GM18873 (cell line): ENCODE measurements at regions not wholly inside any gene's neighbourhood (a gene's known extent, or its start where the extent isn't known, plus 50 kb on each side); places are given as distances from the start of the nearest gene placed in this dataset.

Source experiments
- ATAC-seq: cut with Tn5 transposase; IDR thresholded peaks from one replicate; pipeline ENCODE4 v1.9.1; 2021; ENCODE audit warnings: mild to moderate bottlenecking, moderate library complexity, moderate number of reproducible peaks; ENCODE audit not compliant: unreplicated experiment, low FRiP score

DNA sequence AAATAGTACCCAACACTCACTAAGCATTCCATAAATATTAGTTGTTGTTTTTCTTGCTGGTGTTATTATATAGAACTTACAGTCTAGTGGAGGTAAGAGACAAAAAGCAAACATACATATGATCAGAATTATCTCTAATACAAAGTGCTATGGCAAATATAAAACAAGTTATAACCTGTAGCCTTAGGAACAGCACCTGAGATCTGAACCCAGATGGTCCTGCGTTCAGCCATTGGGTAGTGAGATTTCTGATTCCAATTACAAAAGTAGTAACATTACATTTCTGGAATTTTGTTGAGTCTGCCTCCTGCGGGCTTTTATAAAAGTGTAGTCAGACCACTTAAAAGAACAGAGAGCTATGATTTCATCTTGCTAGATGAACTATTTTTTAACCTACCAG, 242.9 kb upstream of the ZNF462 start:
- no peak for ATAC-seq

DNA sequence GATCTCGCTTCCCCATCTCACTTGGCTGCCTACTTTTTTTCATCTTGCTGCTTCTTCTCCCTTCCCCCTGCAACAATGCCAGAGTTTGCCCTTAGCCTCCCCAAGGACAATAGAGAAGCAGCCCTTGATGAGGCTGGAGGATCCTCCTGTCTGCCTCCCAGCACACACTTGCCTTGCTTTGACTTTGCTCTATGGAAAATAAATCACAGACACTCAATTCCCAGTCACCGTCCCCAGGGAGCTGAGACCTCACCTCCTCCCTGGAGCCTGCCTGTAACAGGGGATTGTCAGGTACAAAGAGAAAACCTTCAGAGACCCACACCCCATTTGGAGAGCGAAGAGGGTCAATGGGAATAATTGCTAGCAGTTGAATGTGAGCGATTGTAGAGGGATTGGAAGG, 242.1 kb upstream of the ZNF462 start:
- ATAC-seq = no peak

DNA sequence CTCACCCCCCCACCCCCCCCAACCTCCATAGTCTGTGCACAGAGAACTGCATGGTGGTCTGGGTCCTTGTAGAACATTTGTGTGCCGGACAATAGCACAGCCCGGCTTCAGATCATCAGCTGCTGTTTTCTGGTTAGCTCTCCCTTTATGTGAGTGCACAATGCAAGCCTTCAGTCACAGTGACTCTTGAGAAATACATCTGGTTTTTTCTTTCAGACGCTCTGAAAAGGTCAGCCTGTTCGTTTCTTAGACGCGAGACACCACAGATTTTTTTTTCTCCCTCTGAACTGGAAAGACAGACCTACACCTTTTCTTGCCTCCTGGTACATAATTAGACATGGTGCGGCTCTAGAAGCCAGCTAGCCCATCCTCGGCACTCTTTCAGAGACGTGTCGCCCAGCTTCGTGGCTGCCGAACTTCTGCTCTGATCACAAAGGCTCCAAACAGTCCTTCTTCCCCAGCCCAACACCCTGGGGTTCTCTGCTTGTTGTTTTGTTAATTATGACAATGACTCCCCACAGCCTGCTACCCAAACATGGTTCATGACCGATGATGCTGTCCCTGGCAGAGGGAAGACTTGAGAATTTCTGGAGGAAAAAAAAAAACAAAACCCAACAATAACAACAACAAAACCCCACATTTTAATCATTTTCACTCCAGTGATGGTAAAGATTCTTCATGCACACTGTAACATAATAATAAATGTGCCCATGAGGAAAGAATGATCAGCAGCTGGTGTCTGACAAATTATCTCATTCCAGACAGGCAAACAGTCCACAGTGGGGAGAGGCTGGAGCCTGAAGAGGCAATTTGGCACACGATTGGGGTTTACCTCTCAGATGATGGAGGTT, 241.4 kb upstream of the ZNF462 start:
- ATAC-seq = no peak

DNA sequence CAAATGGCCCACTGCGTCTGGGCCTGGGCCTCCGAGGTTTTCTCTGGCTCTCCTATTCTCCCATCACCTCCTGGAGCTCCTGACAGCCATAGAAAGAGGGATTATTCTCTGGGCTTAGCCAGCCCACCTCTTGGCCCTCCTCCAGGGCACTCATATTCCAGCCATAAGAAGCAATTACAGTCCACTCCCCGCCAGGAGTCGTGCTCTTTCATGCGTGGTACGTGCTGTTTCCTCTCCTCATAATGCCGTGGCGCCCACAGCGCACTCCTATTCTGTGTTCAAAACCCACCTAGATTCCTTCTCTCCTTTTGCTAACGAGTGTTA, 240.8 kb upstream of the ZNF462 start:
- ATAC-seq = no peak

DNA sequence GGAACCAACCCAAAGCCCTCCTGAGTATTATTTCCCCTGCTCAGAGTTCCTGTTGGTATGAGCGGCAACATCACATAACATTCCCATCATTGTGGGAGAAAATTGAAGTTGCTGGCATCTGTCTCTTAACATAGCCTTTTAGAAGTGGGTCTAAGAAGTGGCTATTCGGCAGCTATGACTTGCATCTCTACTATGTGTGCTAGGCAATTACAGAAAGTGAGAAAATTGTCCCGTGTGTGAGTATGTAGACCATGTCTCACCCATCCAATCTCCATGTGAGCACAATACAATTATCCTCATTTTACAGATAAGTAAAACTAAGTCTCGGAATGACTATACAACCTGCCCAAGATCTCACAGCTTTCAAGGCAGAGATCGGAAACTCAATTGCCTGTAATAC, 239.4 kb upstream of the ZNF462 start:
- no peak for ATAC-seq

DNA sequence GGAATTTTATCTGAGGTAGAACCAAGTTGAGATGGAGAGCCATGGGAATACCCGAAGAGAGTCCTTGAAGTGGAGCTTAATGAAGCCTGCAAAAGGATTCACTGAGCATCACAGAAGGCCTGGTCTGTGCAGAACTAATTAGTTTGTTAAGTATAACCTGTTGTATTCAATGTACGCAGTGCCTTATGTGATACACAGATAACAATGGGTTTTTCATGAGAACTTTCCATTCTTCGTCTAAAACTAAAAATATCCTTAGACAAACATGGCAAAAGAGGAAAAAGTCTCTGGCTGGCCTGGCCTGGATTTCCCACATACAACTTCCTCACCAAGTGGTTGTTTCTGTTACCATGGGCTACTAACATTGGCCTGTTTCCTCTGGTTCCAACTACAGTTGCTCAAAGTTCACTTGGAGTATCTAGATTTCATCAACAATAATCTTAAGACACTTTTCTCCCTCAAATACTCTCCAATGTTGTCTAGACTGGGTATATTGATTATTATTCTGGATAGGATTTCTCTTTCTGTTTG, 237.6 kb upstream of the ZNF462 start:
- ATAC-seq = no peak

DNA sequence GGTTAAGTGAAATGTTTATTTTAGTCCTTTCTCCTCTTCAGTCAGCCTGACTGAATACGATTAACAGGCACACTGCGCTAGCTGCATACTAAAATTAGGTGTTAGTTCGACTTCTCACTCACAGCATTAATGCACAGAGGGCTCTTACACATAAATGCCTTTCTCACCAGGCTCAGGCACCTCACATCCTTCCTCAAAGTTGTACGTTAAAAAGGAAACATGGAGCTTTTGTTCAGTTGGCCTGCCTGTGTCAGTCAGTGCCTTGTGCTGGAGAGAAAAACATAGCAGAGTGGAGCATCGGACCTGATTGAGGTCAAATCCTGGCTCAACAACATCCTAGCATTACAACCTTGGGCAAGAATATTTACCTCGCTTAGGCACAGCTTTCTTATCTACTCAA, 236.0 kb upstream of the ZNF462 start:
- no peak for ATAC-seq

DNA sequence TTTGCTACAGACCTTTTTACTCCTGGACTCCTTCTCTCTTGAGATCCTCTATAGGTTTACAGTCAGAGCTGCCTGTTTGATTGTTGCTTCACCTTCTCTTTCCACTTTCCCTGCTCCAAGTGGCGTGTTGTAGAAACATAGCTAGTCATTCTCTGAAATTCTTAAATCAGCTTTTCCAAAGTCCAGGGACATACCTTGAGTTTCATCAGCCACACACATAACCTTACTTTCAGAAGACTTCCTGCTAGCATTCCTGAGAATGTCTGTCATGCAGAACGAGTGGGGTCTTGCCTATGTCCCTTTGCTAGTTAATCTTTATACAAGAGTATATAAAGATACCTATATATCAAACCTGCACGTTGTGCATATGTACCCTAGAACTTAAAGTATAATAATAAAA, 230.3 kb upstream of the ZNF462 start:
- no peak for ATAC-seq

DNA sequence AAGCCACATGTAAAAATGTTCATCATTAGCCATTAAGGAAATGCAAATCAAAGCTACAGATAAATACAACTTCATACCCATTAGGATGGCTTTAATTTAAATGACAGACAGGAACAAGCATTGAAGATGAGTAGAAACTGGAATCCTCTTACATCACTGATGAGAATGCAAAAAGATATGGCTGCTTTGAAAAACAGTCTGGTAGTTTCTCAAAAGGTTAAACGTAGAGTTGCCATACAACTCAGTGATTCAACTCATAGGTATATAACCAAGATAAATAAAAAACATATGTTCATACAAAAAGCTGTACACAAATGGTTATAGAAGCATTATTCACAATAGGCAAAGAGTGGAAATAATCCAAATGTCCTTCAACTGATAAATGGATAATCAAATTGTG, 228.8 kb upstream of the ZNF462 start:
- ATAC-seq = no peak

DNA sequence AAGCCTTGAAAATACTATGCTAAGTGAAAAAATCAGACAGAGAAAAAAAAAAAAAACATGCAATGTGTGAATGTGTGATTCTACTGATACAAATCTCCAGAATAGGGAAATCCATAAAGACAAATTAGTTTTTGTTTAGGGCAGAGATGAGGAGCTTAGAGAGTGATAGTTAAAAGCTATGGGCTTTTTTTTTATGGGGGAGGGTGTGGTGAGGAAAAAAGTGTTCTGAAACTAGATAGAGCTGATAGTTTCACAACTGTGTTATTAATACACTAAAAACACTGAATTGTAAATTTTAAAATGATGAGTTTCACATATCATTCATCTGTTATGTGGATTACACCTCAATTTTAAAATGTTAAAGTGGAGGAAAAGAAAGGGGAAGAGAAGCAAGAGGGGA, 228.3 kb upstream of the ZNF462 start:
- no peak for ATAC-seq

DNA sequence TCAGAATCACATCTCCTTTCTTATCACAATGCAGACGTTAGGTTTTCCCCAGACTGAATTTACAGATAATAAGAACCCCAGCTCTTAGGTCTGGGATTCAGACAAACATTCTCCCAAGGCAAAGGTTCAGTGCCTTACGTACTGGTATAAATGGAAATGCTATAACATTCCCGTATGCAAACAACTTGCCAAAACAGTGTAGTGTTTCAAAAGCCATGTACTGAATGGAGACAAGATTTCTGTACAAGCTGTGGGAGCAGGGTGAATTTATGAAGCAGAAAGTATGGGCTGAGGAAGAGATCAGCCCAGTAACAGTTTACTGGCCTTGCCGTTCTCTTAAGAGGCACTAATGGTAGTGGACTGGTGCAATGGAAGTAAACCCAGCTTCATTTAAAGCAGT, 225.5 kb upstream of the ZNF462 start:
- no peak for ATAC-seq

DNA sequence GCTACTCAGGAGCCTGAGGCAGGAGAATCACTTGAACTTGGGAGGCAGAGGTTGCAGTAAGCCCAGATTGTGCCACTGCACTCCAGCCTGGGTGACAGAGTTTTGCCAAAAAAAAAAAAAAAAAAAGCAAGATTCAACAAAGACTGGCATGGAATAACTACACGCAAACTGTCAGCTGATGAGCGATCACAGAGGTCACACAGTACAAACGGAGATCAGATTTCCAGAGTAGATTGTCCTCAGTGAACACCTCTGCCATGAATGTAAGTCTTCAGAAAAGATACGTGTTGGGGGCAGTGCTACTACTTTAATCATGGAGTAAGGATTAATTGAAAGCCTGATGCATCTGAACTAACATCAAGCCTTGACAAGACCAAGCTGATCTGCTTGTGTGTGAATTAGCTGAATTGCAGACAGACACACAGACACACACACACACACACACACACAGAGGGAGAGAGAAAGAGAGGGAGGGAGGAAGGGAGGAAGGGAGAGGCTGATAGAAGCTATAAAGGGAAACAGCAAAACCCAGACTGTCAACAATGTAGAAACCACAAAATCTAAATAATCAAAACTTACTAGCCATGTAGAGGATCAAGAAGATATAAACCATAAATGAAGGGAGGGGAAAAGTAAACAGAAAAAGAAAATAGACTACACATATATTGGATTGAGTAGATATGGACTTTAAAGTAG, 222.9 kb upstream of the ZNF462 start:
- ATAC-seq = no peak

DNA sequence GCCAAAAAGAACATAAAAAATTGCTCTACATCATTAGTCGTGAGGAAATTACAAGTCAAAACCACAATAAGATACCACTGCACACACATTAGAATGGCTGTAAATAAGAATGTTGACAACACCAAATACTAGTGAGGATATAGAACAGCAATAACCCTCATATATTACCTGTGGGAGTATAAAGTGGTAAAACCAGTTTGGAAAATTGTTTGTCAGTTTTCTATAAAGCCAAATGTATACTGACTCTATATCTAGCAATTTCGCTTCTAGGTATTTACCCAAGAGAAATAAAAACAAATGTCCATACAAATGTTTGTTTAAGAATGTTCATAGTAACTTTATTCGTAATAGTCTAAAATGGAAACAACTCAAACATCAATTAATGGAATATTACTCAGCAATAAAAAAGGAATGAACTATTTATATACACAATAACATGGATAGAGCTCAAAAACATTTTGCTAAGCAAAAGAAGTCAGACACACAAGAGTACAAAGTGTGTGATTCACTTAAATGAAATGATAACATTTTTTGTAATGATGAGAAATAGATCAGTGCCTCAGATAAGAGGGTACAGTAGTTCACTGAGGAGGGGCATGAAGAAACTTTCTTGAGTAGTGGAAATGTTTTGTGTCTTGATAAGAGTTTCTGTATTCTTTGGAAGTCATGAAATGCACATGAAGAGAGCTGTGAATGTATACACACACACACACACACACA, 219.6 kb upstream of the ZNF462 start:
- no peak for ATAC-seq

DNA sequence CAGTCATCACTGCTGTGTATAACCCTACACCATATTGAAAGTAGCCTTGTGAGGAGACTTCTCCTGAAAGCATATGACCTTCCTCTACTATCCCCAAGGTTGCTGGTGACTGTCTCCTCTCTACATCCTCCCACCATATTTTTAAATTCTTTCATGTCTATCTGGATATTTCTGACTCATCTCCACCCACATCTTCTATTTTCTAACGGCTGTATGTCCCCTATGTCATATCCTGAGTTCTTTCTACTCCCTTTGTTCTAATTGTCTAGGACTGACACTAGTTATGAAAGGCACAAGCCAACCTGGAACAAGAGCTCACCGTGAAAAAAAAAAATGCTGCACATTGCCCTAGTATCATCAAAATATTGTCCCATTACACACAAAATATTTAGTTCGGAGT, 218.3 kb upstream of the ZNF462 start:
- ATAC-seq = no peak

DNA sequence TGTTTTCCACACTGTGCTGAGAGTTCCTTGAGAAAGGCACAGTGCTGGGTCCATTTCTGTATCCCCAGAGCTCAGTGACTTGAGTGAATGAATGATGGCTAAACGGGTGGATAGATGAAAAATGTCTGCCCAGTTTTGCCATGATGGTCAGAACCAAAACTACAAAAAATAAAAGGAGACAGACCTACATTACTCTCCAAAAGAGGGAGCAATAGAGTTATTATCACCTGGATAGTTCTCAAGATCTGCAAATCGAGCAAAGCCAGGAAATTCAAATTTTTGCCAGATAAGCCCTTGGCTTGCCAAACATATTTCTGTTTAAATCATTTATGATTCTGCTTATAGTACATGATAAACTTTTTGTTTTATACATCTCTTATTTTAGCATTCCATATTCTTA, 214.2 kb upstream of the ZNF462 start:
- no peak for ATAC-seq

DNA sequence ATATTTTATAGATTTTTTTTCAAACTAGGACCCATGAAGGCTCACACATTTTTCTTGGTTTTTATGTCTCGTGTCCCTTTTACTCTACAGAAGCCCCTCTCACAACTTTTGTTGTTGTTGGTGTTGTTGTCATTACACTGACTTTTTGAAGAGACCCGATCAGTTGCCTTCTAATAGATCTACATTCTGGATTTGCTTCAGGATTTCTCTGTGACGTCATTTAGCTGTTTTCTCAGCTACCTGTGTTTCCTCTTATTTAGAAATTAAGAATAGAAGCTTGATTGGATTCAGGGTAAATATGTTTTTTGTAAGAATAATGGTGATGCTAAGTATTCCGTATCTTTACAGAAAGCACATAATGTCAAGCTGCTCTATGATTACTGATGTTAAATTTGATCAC, 213.3 kb upstream of the ZNF462 start:
- ATAC-seq = no peak

DNA sequence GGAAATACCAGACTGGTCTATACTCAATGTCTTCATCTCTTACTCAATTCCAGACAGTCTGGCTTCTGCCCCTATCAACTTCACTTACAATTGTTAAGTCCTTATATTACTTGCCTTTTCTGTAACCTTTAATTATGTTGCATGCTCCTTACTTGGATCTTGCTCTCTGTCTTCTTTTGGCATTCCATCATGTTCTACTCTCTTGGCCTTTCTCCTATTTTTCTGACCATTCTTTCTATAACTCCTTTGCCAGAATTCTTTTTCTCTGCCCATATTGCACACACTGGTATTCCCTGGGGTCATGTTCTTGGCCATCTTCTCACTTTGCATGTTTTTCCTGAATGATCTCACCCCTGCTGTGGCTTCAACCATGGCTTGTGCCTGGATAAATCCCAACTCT, 209.8 kb upstream of the ZNF462 start:
- no peak for ATAC-seq

DNA sequence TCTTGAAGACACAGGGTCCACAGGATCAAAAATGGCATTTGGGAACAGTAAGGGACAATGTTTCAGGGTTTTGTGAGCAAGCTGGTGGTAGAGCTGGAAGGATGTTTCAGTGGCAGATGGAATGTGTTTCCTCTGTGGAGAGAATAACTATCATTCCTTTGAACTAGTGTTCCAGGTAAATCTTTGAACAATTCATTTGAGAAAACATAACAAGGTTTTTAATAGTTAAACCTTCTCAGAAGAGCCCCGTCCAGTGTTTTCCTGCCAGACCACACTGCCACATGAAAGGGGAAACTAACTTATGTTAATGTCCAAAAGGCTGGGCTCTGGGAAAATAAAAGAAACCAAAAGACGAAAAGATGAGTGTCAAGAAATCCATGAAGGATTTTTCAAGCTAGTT, 207.0 kb upstream of the ZNF462 start:
- no peak for ATAC-seq

DNA sequence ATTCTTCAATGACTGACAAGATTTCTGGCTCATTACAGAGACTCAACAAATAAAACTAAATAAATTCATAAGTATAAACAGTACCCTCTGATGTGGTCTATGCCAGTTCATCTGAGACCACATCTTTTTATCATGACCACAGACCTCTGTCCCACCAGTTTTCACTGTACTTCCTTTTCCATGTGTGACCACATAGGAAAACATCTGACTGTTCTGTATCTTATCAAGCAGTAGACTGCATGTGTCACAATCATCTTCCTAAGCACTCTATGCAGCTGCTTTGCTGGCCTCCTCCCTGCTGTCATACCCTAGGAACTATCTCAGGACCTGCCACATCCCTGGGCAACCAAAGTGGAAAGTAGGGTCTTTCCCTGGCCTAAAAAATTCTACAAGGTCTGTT, 205.0 kb upstream of the ZNF462 start:
- ATAC-seq = no peak

DNA sequence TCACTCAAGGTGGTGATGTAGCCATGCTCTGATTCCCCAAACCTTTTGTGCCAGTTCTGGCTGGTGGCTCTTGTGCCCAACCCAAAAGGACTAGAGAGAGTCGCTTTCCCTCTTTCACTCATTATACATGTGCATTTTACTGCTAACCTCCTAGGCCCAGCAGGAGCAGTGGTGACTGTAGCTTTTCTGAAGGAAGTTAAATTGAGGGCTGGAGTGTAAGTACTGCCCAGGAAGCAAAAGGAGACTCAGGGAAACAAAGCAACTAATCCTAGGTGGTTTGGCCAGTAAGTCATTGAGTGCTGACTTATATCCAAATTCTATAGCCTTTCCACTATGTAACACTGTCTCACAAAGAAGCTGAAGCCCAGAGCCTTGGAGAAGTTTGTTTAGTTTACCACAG, 194.4 kb upstream of the ZNF462 start:
- ATAC-seq = no peak

DNA sequence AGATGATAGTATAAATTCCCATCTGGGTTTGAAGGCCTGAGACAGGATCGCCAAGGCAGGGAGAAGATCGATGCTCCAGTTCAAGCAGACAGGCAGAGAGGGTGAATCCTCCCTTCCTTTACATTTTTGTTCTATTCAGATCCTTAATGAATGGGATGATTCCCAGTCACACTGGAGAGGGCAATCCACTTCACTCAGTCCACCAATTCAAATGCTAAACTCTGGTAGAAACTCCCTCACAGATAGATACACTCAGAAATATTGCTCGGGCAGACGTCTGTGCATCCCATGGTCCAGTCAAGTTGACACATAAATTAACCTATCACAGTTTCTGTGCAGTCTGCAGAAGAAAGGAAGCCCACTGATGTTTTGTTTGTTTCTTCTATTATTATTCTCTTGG, 193.1 kb upstream of the ZNF462 start:
- ATAC-seq = no peak
